Frontal cortex (tissue), 3 donors: ENCODE measurements at regions not wholly inside any gene's neighbourhood (a gene's known extent, or its start where the extent isn't known, plus 50 kb on each side); places are given as distances from the start of the nearest gene placed in this dataset.

ENCODE experiments used
- DNase-seq, 2 donors: peaks; one replicate each; pipeline ENCODE4 v3.0.0; 2012; ENCODE audit warnings: low spot score in 2 of 2
- FAIRE-seq: peaks from 2 replicates; lab custom pipeline; 2012; peaks lifted over from hg19 to GRCh38; lab: Jason Lieb, UNC
- donor health status: control.
- donor health status: control.
- donor health status: control.

DNA sequence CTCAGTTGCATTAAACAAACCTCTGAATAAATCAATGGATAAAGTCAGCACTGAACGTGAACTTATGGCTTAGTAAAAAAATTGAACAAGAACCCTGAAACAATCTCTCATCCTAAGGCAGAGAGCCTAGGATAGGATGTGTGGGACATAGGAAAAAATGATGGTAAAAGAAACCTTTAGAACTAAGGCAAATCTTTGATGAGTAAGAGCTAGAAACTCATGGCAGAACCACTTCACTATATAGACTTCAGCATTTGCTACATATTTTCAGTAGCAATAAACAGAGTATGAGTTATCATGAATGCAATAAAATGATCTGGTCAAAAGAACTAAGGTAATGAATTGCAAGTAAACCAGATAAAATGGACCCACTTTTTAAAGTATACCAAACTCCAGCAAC lies 725.8 kb upstream of the DPPA4 start:
- FAIRE-seq (no peak), DNase-seq (no peak)

DNA sequence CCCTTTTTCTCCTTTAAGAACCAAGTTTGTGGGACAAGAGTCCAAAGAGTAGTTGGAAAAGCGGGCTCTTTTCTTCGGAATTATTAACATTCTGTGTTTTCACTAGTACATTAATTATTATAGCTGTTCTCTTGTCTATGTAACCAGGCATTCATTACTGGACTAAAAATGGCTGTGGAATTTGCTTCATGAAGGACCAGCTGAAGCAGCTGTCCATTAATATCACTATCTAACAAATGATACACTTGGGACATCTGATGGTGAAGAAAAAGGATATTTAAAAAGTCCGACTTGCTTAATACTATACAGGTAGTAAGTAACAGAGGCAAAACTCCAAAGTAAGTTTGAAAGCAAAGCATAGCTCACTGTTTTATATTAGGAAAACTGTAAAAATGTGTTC lies 728.9 kb upstream of the DPPA4 start:
- no peak for DNase-seq
- no peak for FAIRE-seq

DNA sequence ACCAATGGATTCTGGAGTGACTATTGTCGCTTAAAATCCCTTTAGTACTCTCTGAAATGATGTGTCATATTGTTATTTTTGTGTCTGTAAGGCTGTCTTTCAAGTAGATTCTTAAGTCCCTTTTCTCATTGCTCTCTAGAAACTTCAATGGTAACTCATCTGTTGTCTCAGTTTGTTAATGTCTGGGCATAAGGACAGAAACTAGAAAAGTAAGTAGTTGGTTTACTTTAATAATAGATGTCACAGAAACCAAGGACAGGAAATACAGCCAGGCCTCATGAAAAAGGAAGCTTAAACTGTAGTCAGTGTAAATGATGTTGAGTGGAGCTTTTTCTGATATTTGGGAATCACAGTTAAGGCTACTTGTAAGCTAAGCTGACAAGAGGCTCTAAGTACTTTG lies 730.2 kb upstream of the DPPA4 start:
- FAIRE-seq (no peak), DNase-seq (no peak)

DNA sequence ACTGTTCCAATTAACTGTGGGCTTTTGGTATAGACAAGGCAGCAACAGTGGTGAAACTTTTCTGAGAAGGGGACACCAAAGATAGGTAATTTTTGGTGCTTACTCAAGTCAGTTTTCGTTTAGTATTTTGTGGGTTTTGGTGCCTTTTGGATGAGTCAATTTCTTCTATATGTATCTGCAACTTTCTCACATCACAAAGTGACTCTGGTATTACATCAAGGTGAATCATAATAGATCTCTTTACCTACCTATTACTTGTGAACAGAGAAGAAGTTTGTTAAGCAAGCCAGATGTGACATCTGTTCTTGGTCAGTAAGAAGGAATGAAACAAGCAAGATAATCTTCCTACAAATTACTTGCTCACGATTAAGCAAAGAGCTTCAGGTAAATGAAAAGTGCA lies 732.4 kb upstream of the DPPA4 start:
- DNase-seq = no peak
- FAIRE-seq = no peak

DNA sequence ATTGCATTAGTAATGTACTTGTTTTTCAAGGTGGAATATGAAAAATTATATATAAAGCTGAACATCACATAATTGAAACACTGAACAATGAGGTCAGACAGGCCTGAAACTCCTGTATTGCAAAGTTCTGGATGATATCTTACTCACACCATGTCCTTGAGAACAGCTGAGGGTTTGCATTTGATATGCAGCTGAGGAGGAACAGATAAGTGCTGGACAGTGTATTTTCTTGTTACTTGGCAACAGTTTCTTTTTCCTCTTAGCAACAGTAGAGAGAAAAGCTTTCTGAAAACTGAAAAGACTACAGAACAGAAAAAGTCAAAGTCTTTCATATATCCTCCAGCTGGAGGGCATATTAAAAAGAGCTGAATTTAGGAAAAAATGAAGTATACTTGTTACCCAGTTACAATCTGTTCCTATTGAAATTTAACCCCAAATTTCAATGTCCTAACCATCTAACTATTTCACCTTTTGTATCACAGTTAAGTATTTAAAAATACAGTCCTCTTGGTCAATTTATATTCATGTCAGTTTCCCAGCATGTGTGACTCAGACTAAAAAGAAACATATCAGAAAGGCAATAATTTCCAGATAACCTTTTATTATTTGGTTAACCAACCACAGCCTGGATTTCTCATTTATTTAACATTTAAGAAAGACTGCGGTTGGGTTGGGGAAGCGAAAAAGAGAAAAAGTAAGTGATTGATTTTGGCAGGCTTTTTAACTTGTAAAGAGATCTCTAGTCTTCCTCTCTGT lies 733.0 kb upstream of the DPPA4 start:
- DNase-seq = peak in 1 of 2 donors; percentile 4

DNA sequence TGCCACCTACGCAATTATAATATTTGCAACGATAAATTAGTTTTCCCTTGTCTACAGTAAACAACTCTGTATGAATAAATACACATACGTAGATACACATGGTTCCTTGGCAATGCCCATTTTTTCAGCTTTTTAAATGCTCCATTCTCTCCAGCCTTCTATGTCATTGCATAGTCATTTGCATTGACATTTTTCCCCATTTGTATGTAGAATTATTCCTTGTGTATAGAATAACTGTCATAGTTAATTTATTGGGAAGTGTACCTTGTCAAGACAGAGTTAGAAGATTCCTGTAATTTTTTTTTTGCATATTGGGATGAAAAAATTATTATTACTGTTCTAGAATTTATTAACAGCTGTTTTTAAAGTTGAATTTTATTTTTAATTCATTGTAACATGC lies 736.7 kb upstream of the DPPA4 start:
- FAIRE-seq = no peak

More for the DNA sequence above, 733.0 kb upstream of the DPPA4 start:
- no peak for FAIRE-seq

DNA sequence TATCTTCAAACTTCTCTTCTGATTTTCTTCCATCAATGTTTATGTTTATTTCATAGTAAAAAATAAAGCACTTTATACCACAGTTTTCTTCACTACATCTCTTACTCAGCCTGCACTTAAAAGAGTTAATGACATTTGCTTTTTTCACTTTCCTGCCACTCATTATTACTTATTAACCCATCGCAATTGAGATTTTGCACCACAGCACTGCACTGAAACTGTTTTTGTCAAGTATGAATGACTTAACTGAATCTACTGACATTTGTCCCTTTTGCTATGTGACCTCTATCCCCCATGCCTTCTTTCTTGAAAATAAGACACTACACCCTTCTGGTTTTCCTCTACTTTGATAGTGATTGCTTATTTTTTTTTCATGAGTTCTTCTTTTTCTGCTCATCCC lies 739.7 kb upstream of the DPPA4 start:
- FAIRE-seq (no peak), DNase-seq (no peak)

More for the DNA sequence above, 736.7 kb upstream of the DPPA4 start:
- DNase-seq = no peak

DNA sequence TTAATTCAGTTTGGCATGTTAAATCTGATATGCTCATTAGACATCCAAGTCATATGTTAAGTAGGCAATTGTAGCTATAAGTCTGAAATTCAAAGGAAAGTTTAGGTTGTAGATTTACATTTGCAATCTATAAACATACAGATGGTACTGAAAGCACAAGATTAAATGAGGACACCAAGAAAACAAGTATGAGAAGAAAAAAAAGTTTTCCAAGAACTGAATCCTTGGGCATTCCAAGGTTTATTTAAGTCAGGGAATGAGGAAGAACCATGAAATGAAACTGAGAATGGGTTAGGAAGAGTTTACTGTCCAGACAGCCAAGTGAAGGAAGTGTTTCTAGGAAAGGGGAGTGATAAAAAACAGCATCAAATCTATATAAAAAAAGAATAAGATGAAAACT lies 756.1 kb upstream of the DPPA4 start:
- DNase-seq (no peak), FAIRE-seq (no peak)

DNA sequence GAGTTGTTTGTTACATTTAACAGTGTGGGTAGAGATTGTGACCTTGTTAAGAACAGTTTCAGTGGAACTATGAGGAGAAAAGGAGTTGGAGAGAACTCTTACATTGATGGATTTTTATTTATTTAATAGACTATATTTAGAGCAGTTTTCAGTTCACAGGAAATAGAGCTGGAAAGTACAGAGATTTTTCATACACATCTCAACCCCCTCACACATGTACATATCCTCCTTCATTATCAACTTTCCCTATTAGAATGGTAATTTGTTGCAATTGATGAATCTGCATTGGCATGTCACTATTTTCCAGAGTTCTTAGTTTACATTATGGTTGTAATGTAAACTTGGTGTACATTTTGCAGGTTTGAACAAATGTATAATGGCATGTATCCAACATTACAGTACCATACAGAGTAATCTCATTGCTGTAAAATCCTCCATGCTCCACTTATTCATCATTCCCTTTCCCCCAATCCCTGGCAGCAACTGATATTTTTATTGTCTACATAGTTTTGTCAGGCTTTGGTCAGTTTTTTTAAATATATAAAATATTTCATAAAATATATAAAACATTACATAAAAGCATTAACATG lies 756.6 kb upstream of the DPPA4 start:
- FAIRE-seq (no peak), DNase-seq (no peak)

DNA sequence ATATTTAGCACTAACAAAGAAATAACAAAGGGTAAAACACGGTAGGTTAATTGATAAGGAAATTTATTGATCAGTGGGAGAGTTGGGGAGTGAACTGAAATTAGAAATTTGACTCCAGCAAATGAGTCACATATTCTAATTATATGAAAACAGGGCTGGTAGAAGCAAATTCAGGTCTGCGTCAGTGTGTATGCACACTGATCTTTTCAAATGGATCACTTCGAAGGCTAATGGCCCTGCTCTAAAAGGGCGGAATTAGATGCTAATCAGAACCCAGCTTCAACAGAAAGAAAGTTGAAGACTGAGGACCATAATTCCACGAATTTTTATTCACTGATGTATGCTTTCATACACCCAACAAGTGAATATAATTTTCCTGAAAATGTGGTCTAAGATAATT lies 762.4 kb upstream of the DPPA4 start:
- no peak for FAIRE-seq
- DNase-seq = no peak

DNA sequence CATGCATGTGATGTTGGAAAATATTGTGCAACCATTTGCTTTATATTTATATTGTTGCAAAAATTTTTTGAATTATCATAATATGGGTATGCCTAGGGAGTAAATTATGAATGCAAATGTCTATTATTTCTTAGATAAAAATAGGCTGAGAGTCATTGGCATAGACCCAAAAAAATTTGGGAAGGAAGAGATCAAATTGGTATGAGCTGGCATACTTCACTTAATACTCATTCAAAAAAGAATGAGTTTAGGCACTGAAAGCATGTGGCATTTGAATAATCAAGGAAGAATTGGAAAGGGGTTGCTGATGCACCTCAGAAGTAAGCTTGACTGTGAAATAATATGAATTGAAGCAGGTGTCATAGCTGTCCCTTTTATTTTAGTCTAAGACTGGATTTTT lies 764.0 kb upstream of the DPPA4 start:
- FAIRE-seq (no peak), DNase-seq (no peak)

DNA sequence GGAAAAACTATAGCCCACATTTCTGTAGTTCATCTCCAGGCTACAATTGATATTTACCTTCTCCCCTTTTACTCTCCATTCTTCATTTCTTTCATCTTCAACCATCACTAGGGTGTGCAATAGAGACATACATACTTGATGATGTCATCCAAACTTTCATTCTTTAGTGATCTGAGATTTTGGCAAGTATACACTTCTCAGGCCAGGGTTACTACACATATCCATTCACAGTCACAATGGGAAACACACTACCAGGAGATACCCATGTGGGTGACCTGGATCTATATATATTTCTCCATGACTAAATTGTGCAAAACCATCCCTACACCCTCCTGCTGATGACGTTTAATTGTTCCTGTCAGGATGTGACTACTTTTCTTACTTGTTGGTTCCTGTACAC lies 769.5 kb upstream of the DPPA4 start:
- FAIRE-seq (no peak), DNase-seq (no peak)

DNA sequence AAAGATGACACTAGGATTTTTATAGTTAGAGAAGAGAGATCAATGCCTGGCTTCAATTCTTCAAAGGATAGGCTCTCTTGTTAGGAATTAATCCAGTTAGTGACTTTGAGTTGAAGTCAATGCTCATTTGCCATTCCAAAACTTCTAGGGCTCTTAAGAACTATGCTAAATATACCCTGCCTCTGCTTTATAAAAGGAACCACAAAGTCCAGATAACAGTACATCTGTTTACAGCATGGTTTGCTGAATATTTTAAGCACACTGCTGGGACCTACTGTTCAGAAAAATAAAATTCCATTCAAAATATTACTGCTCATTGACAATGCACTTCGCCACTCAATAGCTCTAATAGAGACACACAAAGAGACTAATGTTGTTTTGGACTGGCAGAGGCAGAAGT lies 786.6 kb upstream of the DPPA4 start:
- DNase-seq (no peak), FAIRE-seq (no peak)

DNA sequence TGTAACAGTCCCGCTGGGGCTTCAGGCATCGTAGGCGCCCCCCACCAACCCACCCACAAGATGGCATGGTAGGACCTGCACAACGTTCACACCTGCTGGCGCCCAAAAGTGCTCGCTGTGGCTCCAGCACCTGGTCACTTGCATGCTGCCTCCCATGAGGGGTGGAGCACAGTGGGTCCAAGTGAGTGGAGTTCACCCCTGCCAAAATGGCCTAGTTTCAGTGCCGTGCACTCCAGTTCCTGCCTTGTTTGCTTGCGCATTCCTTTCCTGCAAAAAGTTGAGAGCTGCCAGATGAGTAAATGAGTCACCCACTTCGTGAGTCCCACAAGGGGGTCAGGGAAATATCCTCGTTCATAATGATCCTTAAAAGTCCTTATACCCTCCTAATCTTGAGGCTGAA lies 788.7 kb upstream of the DPPA4 start:
- DNase-seq (no peak), FAIRE-seq (no peak)

DNA sequence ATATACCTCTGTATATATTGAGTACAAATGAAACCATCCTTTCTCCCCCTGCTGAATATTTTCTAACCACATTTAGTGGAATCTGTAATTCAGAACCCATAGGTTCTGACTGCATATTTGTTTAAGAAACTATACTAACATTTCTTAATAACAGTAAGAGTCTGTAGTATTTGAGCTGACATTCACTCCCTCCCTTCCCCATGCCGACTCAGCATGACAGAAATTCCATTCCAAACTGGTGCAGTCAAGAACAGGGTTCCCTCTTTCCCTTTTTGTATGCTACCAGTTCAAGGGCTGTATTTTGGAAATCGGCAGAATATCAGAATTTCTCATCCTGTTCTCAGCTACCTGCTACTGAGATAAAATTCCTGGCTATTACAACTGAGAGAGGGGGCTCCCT lies 796.6 kb upstream of the DPPA4 start:
- DNase-seq (no peak), FAIRE-seq (no peak)

DNA sequence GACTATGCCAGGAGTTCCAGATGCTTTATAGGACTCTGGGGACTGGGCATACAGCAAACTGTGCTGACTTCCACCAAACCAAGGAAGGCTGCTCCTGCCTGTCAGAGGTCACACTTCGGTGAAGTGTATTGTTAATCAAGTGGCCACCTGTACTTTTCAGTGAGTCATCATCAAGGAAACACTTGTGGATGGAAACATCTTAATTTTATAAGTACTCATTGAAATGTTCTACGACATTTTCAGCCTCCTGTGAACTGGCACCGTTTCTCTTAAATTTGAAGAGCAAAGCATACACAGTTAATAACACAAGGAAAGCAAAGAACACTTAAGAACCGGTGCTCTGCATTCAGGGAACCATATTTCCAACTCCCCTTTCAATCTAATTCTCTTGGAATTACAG lies 801.7 kb upstream of the DPPA4 start:
- FAIRE-seq (no peak), DNase-seq (no peak)

DNA sequence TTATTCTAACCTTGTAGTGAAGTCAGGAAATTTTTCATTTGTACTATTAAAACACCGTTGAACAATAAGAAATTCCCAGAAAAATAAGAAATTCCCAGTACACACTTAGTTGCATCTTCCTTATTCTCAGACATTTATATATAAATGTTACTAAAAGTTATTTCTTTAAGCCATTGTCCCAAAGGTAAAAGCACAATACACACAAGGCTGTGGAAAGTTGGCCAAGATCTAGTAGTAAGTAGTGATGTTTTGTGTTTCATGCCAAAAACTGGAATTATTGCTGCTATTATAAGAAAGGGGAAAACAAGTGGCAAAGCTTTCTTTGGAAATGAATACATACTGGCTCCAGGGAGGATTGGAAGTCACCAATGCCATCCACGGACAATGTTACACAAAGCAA lies 802.5 kb upstream of the DPPA4 start:
- DNase-seq (no peak), FAIRE-seq (no peak)

DNA sequence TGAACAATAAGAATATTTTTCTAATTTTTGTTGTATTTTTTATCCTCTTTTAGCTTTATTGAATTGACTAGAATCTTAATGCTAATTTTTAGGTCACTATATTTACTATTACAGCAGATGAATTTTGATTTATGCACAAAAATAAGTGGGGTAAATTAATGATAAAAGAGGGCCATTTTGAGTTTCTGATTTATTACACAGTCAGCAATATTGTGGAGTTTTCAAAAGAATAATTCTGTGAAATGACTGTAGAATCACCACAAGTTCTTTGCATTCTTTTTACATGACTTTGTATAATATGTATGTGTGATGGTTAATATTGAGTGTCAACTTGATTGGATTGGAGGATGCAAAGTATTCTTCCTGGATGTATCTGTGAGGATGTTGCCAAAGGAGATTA lies 812.4 kb upstream of the DPPA4 start:
- DNase-seq = no peak
- FAIRE-seq = no peak

DNA sequence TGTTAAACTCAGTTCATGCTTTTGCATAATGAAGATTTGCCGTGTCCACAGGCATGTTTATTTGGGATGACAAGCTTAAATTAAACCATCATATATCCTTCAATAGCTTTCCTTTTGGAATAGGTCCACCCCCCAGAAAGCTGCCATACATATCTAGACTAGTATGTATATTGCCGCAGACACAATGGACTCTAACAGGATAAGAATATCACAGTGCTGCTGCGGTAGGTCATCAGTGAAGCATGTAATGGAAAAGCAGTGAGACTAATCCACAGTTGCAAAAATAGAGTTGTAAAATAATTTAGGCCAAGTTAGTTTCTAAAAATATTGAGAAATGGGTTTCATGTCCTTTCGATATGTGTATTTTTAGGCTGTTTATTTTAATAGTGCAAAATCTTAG lies 819.9 kb upstream of the DPPA4 start:
- DNase-seq = no peak
- no peak for FAIRE-seq

DNA sequence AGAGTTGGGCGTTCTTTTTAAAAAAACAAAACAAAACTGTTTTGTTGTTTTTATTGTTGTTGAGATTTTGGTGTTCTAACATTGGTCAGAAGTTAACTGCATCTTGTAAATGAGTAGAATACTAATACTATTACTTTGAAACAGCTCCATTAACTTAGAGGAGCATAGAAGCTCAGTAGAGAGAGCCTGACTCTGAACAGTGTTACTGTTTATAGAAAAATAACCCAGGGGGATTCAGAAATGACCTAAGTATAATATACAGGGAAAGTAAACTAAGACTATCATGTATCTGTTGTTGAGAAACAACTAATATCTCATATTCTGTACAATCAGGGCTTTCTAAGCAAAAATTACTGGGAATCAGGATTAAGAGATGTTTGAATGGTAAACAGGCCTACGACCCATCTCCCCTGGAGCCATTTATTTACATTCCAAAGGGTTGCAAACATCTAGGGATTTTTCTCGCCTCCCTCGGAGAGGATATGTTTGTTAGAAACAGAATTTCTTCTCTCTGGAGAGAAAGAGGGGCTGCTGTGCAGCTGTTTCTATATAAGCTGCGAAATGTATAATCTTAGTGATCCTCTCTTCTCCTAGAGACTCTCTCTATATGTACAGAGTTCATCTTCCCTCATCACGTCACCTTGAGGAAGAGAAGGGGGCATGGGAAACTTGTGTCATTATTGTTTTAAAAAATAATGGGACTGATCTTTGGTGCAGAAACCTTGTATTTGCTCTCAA lies 827.5 kb upstream of the DPPA4 start:
- FAIRE-seq (no peak), DNase-seq (no peak)

DNA sequence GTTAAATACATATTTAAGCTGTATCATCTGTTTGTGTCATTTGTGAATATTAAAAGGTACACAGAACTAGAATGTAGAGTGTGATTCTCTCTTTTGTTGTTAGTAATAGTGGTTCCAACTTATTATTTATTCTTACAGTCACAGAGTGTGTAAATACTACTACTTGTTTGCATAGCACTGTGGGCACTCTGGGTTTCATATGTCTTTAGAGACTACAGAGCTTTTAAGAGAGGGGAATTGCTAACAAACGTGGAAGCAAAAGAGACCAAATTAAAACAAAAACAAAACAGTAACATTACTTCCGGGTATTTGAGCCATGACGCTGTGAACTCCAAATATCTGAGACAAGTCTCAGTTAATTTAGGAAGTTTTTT lies 828.0 kb upstream of the DPPA4 start:
- DNase-seq (no peak), FAIRE-seq (no peak)
